HEK293T (cell line): ENCODE measurements at regions not wholly inside any gene's neighbourhood (a gene's known extent, or its start where the extent isn't known, plus 50 kb on each side); places are given as distances from the start of the nearest gene placed in this dataset.

Experiments
- BHLHE40 ChIP-seq: fragments of 450-650 bp; IDR thresholded peaks from 2 replicates; pipeline ENCODE4 v1.6.1; 2016; ENCODE audit warnings: mild to moderate bottlenecking, moderate library complexity, borderline replicate concordance
- CTBP1 ChIP-seq: fragments of 450-650 bp; IDR thresholded peaks from 2 replicates; pipeline ENCODE4 v1.6.1; 2016; ENCODE audit warnings: borderline replicate concordance
- FOXK2 ChIP-seq: fragments of 450-650 bp; IDR thresholded peaks from 2 replicates; pipeline ENCODE4 v1.6.1; 2016; ENCODE audit warnings: mild to moderate bottlenecking
- FOXM1 ChIP-seq: fragments of 450-650 bp; IDR thresholded peaks from 2 replicates; pipeline ENCODE4 v1.6.1; 2017; ENCODE audit warnings: mild to moderate bottlenecking, borderline replicate concordance
- HDGF ChIP-seq: fragments of 450-650 bp; IDR thresholded peaks from 2 replicates; pipeline ENCODE4 v1.6.1; 2017; ENCODE audit warnings: antibody characterized with exemption, borderline replicate concordance
- NFRKB ChIP-seq: fragments of 450-650 bp; IDR thresholded peaks from 2 replicates; pipeline ENCODE4 v1.6.1; 2016; ENCODE audit warnings: mild to moderate bottlenecking, moderate library complexity
- PKNOX1 ChIP-seq: fragments of 450-650 bp; IDR thresholded peaks from 2 replicates; pipeline ENCODE4 v1.6.1; 2016
- SUZ12 ChIP-seq: fragments of 450-650 bp; IDR thresholded peaks from 2 replicates; pipeline ENCODE4 v1.6.1; 2016; ENCODE audit warnings: mild to moderate bottlenecking

- TF ChIP-seq SUZ12 (no peak), NFRKB (no peak), FOXK2 (no peak), FOXM1 (no peak), PKNOX1 (peak; percentile 53; the same call in 1 of the 2 replicates), HDGF (no peak), BHLHE40 (no peak), CTBP1 (no peak)
These were observed 82.0 kb upstream of the NFIA start for GRCh38 chr1:61000327-61000726.
